ENCODE measurements at regions not wholly inside any gene's neighbourhood (a gene's known extent, or its start where the extent isn't known, plus 50 kb on each side); places are given as distances from the start of the nearest gene placed in this dataset.

DNA sequence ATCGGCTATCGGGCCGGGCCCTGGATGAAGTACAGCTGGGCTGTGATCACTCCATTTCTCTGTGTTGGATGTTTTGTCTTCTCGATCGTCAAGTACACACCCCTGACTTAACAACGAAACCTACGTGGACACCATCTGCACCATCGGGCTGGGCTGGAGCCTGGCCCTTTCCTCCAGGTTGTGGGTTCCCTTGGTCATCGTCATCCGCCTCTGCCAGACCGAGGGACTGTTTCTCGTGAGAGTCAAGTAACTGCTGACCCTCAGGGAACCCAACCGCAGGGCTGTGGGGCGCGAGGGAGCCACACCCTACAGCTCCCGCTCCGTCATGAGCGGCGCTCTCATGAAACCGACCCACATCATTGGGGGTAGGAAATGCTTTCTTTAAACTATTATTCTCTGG, 842.4 kb upstream of the TMPRSS15 start:
- Histone ChIP-seq H3F3A (ENCODE audit: insufficient read depth) (no peaks in the 10 kb centered on the region), H2AFZ (no peak overlapping the region), H3K4me2 (ENCODE audit: unreplicated experiment) (no peak overlapping the region), H3K27me3 (replicated peaks; ENCODE audit: insufficient read depth) (no peaks in the 10 kb centered on the region), H3K9me2 (ENCODE audit: insufficient read depth) (no peaks in the 10 kb centered on the region), H4K20me1 (ENCODE audit: insufficient read depth) (no peaks in the 10 kb centered on the region), H3K36me3 (ENCODE audit: low read depth) (no peaks in the 10 kb centered on the region), H3K9ac (no peak overlapping the region), H3K27ac (no peak overlapping the region), H3K9me3 (ENCODE audit: low read depth) (peaks cover 6% of the 10 kb centered on the region), H3K4me1 (ENCODE audit: insufficient read depth) (no peaks in the 10 kb centered on the region), H3K4me3 (no peak overlapping the region), H3K79me2 (ENCODE audit: insufficient read depth) (no peaks in the 10 kb centered on the region)
- in situ Hi-C loops (cut with MboI), result no loop called here
- DNase-seq, result no peak
- 54 to 62% methylated on average over 20 of the region's 20 CpGs for WGBS, 2 experiments (ENCODE audit: low coverage in 1 of 2, low lambda C conversion rate in 2 of 2, missing lambda C conversion rate in 2 of 2)
- TF ChIP-seq EZH2 (IDR thresholded peaks at IDR 0.05; ENCODE audit: insufficient read depth, poor library complexity, severe bottlenecking) (no peak), EZH2phosphoT487 (IDR thresholded peaks at IDR 0.05; ENCODE audit: insufficient read depth, low read depth) (no peak)

DNA sequence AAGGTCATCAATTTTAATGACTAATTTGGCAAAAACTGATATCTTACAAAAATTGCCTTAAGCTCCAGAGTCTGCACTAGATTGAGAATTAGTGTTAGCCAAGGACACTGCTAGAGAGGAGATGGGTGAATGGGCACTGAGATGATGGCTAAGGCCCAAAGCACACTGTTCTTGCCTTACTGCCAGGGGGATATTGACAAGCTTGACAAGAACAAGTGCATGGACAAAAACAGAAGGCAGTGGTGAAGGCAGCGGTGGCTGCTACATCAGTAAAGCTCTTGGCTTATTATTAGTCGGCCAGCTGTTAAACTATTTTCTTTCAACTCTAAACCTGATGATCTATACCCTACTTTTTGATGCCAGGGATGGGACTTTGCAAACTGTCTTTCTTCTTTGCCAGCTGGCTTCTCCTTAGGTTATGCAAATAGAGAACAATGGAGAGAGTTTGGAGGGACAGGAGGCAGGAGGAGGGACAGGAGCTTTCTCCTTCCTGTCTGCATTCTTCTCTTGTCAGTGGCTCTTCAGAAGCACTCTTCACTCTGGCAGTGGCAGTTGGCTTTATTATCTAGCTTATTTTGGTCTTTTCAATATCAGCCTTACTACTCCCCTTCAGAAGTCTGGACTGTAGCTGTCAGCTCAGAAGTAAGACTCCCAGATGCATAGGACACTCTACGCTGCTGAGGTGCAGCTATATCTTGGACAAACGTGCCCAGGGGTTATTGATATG, 853.5 kb upstream of the TMPRSS15 start:
- Histone ChIP-seq H3K4me1 (ENCODE audit: insufficient read depth) (no peaks in the 10 kb centered on the region), H3F3A (ENCODE audit: insufficient read depth) (no peaks in the 10 kb centered on the region), H3K9me2 (ENCODE audit: insufficient read depth) (no peaks in the 10 kb centered on the region), H3K27me3 (replicated peaks; ENCODE audit: insufficient read depth) (no peaks in the 10 kb centered on the region), H3K27ac (no peak overlapping the region), H3K36me3 (ENCODE audit: low read depth) (no peaks in the 10 kb centered on the region), H3K4me3 (no peak overlapping the region), H3K9ac (no peak overlapping the region), H3K4me2 (ENCODE audit: unreplicated experiment) (no peak overlapping the region), H2AFZ (no peak overlapping the region), H3K79me2 (ENCODE audit: insufficient read depth) (no peaks in the 10 kb centered on the region), H3K9me3 (ENCODE audit: low read depth) (no peaks in the 10 kb centered on the region), H4K20me1 (ENCODE audit: insufficient read depth) (no peaks in the 10 kb centered on the region)
- TF ChIP-seq EZH2 (IDR thresholded peaks at IDR 0.05; ENCODE audit: insufficient read depth, poor library complexity, severe bottlenecking), result no peak
- TF ChIP-seq EZH2phosphoT487 (IDR thresholded peaks at IDR 0.05; ENCODE audit: insufficient read depth, low read depth), result no peak
- in situ Hi-C loops (cut with MboI), result no loop called here
- DNase-seq, result no peak
- 14 to 25% methylated on average over 4 of the region's 4 CpGs for WGBS, 2 experiments (ENCODE audit: low coverage in 1 of 2, low lambda C conversion rate in 2 of 2, missing lambda C conversion rate in 2 of 2)

DNA sequence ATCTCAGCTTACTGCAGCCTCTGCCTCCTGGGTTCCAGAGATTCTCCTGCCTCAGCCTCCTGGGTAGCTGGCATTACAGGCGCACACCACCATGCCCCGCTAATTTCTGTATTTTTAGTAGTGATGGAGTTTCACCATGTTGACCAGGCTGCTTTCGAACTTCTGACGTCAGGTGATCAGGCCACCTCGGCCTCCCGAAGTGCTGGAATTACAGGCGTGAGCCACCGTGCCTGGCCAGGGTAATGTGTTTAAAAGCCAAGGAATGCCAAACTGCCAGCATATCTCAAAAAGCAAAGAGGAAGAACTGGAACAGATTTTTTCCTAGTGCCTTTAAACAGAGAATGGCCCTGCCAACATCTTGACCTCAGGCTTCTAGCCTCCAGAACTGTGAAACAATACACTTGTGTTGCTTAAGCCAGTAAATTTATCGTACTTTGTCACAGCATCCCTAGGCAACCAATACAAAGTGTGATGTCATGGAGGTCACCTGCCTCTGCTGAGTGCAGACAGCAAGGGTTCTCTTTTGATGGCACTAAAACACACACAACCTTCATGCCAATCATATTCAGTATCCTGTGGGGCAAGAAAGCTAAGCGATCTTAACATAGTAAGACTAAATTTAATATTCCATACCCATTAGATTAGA, 858.3 kb upstream of the TMPRSS15 start:
- in situ Hi-C loops (cut with MboI), result no loop called here
- Histone ChIP-seq H3K4me1 (ENCODE audit: insufficient read depth) (no peaks in the 10 kb centered on the region), H3K79me2 (ENCODE audit: insufficient read depth) (no peaks in the 10 kb centered on the region), H2AFZ (no peak overlapping the region), H3K4me3 (no peak overlapping the region), H3K27ac (no peak overlapping the region), H3F3A (ENCODE audit: insufficient read depth) (no peaks in the 10 kb centered on the region), H4K20me1 (ENCODE audit: insufficient read depth) (no peaks in the 10 kb centered on the region), H3K9me3 (ENCODE audit: low read depth) (no peaks in the 10 kb centered on the region), H3K9me2 (ENCODE audit: insufficient read depth) (no peaks in the 10 kb centered on the region), H3K36me3 (ENCODE audit: low read depth) (no peaks in the 10 kb centered on the region), H3K4me2 (ENCODE audit: unreplicated experiment) (no peak overlapping the region), H3K9ac (no peak overlapping the region), H3K27me3 (replicated peaks; ENCODE audit: insufficient read depth) (no peaks in the 10 kb centered on the region)
- 31 to 38% methylated on average over 10 of the region's 10 CpGs for WGBS, 2 experiments (ENCODE audit: low coverage in 1 of 2, low lambda C conversion rate in 2 of 2, missing lambda C conversion rate in 2 of 2)
- no peak for TF ChIP-seq EZH2 (IDR thresholded peaks at IDR 0.05; ENCODE audit: insufficient read depth, poor library complexity, severe bottlenecking)
- no peak for TF ChIP-seq EZH2phosphoT487 (IDR thresholded peaks at IDR 0.05; ENCODE audit: insufficient read depth, low read depth)
- no peak for DNase-seq

GRCh38 chr21:19266636-19267035, 863.1 kb upstream of the TMPRSS15 start:
- Histone ChIP-seq H3K27ac (no peak overlapping the region), H3K4me1 (ENCODE audit: insufficient read depth) (no peaks in the 10 kb centered on the region), H3K9me3 (ENCODE audit: low read depth) (no peaks in the 10 kb centered on the region), H3K9me2 (ENCODE audit: insufficient read depth) (no peaks in the 10 kb centered on the region), H3K36me3 (ENCODE audit: low read depth) (no peaks in the 10 kb centered on the region), H3K9ac (no peak overlapping the region), H3K4me2 (ENCODE audit: unreplicated experiment) (no peak overlapping the region), H4K20me1 (ENCODE audit: insufficient read depth) (no peaks in the 10 kb centered on the region), H2AFZ (no peak overlapping the region), H3F3A (ENCODE audit: insufficient read depth) (no peaks in the 10 kb centered on the region), H3K27me3 (replicated peaks; ENCODE audit: insufficient read depth) (no peaks in the 10 kb centered on the region), H3K4me3 (no peak overlapping the region), H3K79me2 (ENCODE audit: insufficient read depth) (no peaks in the 10 kb centered on the region)
- TF ChIP-seq EZH2 (IDR thresholded peaks at IDR 0.05; ENCODE audit: insufficient read depth, poor library complexity, severe bottlenecking) (no peak), EZH2phosphoT487 (IDR thresholded peaks at IDR 0.05; ENCODE audit: insufficient read depth, low read depth) (no peak)
- in situ Hi-C loops (cut with MboI), result no loop called here
- WGBS, 2 experiments (ENCODE audit: low coverage in 1 of 2, low lambda C conversion rate in 2 of 2, missing lambda C conversion rate in 2 of 2), result 10 to 15% methylated on average over 3 of the region's 3 CpGs
- DNase-seq, result no peak
